Lower lobe of right lung (tissue), 2 donors: ENCODE measurements at regions not wholly inside any gene's neighbourhood (a gene's known extent, or its start where the extent isn't known, plus 50 kb on each side); places are given as distances from the start of the nearest gene placed in this dataset.
A peak's percentile ranks its signal among the peaks of the same experiment; 100 is the strongest.
"Not testable (repeated sequence)": the region's sequence is repeated elsewhere in the genome, so short reads cannot be mapped to it uniquely, and the experiment has no call there.

Experiments
- ATAC-seq, 2 donors: fragments of 200-7000 bp; cut with Tn5 transposase; one replicate each; pipeline ENCODE4 v1.9.1; 2020 to 2022; ENCODE audit warnings: mild to moderate bottlenecking in 2 of 2, moderate library complexity in 2 of 2
- DNase-seq: peaks from one replicate; pipeline ENCODE4 v3.0.0-alpha.2; 2020
- H3K27ac ChIP-seq: fragments of 200-600 bp; one replicate; pipeline ENCODE4 v1.8.0; 2022
- H3K27me3 ChIP-seq: fragments of 200-600 bp; one replicate; pipeline ENCODE4 v1.8.0; 2022; ENCODE audit warnings: low read depth
- H3K36me3 ChIP-seq: fragments of 200-600 bp; one replicate; pipeline ENCODE4 v1.8.0; 2022; ENCODE audit warnings: mild to moderate bottlenecking
- H3K4me1 ChIP-seq: fragments of 200-600 bp; one replicate; pipeline ENCODE4 v1.8.0; 2022
- H3K4me3 ChIP-seq: fragments of 200-600 bp; one replicate; pipeline ENCODE4 v1.8.0; 2022; ENCODE audit warnings: mild to moderate bottlenecking
- H3K9me3 ChIP-seq: fragments of 200-600 bp; one replicate; pipeline ENCODE4 v1.8.0; 2022
- intact Hi-C: fragments of 100-400 bp; cut with DNase I; formaldehyde crosslinking; loops from one replicate; pipeline ENCODE4 v1.11.0; 2022
- TF ChIP-seq, protein P1 (sequence below): fragments of 200-600 bp; IDR thresholded peaks from one replicate; pipeline ENCODE4 v1.8.0; 2022; ENCODE audit warnings: antibody characterized with exemption, mild to moderate bottlenecking
- donor health status: DM: no; HTN: yes; CAD: no; lungs with severe emphysema.

DNA sequence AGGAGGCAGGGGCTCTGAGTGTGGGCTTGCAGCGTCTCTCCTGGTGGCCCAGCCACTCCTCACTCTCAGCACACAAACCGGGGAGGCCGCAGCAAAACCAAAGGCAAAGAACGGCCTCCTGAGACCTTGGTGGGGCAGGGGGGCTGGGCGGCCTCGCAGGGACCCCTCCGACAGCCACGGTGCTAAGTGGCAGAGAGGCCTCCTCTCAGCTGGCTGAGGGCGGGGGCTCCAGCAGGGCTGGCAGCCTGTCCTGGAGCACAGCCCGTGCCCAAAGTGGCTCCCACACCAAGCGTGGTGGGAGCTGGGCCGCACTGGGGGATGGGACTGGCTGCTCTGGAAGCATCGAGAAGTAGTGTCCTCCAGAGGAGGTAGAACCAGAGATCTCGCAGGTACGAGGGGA lies 334.4 kb downstream of the QKI start:
- Histone ChIP-seq H3K27me3 (no peaks in the 10 kb centered on the region), H3K4me1 (no peaks in the 10 kb centered on the region), H3K27ac (no peak overlapping the region), H3K9me3 (no peaks in the 10 kb centered on the region), H3K36me3 (no peaks in the 10 kb centered on the region), H3K4me3 (no peak overlapping the region)
- intact Hi-C loops = no loop called here
- no peak for DNase-seq
- TF ChIP-seq, protein P1, sequence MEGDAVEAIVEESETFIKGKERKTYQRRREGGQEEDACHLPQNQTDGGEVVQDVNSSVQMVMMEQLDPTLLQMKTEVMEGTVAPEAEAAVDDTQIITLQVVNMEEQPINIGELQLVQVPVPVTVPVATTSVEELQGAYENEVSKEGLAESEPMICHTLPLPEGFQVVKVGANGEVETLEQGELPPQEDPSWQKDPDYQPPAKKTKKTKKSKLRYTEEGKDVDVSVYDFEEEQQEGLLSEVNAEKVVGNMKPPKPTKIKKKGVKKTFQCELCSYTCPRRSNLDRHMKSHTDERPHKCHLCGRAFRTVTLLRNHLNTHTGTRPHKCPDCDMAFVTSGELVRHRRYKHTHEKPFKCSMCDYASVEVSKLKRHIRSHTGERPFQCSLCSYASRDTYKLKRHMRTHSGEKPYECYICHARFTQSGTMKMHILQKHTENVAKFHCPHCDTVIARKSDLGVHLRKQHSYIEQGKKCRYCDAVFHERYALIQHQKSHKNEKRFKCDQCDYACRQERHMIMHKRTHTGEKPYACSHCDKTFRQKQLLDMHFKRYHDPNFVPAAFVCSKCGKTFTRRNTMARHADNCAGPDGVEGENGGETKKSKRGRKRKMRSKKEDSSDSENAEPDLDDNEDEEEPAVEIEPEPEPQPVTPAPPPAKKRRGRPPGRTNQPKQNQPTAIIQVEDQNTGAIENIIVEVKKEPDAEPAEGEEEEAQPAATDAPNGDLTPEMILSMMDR = no peak
- no peak for ATAC-seq

DNA sequence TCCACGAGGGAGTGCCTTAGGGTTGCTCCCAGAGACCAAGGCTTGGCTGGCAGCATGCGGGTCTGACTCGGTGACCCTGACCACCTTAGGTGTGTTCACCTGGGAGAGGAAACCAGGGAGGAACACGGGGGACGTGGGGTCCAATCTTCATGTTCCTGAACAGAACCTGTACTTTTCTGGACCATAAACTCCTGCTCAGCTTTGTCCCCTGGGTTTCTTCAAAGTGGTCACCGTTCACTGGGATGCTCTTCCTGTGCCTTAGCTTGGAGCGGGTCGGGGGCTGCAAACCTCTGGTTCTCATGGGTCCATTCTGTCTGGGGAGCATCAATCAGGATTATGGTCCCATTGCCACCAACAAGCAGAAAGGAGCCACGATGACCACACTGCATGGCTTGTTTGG lies 333.5 kb downstream of the QKI start:
- Histone ChIP-seq H3K27me3 (no peaks in the 10 kb centered on the region), H3K4me3 (no peak overlapping the region), H3K36me3 (no peaks in the 10 kb centered on the region), H3K9me3 (no peaks in the 10 kb centered on the region), H3K4me1 (no peaks in the 10 kb centered on the region), H3K27ac (no peak overlapping the region)
- no peak for ATAC-seq
- no peak for DNase-seq
- TF ChIP-seq, protein P1 = no peak
- intact Hi-C loops = no loop called here

DNA sequence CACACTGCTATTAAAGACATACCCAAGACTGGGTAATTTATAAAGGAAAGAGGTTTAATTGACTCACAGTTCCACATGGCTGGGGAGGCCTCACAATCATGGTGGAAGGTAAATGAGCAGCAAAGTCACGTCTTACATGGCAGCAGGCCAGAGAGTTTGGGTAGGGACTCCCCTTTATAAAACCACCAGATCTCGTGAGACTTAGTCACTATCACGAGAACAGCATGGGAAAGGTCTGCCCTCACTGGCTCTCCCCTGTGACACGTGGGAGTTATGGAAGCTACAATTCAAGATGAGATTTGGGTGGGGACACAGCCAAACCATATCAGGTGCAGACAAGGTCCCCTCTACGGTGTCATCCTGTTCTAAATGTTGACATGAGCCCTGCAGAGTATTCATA lies 332.5 kb downstream of the QKI start:
- ATAC-seq, H3K27ac ChIP-seq, intact Hi-C loops, DNase-seq, H3K4me1 ChIP-seq, H3K27me3 ChIP-seq, H3K36me3 ChIP-seq, H3K4me3 ChIP-seq, H3K9me3 ChIP-seq: not testable (repeated sequence)

DNA sequence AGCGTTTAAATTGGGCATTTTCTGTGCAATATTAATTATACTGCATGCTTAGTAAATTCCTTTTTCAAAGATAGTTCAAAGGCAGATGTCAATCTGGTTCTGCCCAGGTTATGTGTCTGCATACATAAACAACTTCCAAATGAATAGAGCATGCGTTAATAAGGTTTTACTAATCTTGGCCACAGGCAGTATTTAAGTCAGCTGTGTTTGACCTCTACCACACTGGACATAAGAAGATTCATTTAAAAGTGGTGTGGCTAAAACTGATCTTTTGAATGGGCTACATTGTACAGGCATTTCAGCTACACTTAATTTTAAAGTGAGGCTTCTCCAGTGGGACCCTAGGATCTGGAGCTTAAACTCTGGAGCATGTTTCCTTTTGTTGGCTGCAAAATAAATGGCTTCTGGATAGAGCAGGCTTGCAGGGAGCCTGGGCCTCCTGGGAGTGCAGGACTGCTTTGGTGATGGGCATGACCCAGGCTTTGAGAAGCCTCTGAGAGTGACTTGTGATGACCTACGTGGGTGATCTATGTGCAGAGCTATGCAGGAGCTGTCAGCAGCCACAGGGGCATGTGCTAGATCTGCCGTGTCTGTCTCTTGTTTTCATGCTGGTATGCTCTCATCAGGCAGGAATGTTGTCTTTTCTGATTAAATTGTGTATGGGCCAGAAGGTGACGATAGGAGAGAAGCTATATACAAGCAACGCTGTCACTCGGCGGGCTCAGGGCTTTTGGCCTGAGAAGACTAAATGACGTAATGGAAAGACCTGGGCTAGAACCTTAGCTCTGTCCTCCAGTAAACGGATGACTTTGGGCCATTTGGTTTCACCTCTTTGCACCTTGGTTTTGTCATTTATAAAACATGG lies 331.2 kb downstream of the QKI start:
- ATAC-seq (peak; percentile 26 to 64), DNase-seq (no peak)
- H3K9me3 ChIP-seq = no peaks in the 10 kb centered on the region
- TF ChIP-seq, protein P1 = no peak
- no peaks in the 10 kb centered on the region for H3K27me3 ChIP-seq
- H3K4me1 ChIP-seq = no peaks in the 10 kb centered on the region
- intact Hi-C loops = no loop called here
- H3K4me3 ChIP-seq = no peak overlapping the region
- no peak overlapping the region for H3K27ac ChIP-seq
- no peaks in the 10 kb centered on the region for H3K36me3 ChIP-seq

DNA sequence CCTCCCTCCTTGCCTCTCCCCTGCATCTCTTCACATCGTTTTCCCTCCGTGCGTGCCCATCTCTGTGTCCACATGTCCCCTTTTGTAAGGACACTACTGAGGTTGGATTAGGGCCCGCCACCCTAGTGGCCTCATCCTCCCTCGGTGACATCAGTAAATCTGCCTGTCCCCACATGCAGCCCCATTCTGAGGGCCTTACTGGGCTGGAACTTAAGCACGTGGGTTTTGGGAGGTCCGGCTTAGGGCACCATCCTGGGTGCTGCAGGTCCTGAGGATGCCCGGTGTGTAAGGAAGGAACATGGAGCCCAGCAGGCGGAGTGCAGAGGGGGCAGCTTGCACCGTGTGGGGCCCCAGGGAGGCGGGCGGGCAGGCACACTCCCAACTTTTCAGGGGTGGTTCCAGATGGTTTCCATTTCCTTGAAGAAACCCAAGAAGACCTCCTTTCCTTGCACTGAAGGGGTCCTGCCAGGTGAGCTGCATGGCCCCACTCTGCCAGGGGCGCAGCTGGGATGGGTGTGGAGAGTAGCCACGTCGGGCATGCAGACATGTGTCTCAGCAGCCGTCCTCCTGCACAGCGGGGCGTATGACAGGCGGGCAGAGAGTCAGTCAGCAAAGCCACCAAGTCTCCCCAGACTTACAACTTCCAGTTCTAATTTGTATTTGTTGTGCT lies 329.9 kb downstream of the QKI start:
- Histone ChIP-seq H3K4me3 (no peak overlapping the region), H3K27ac (no peak overlapping the region), H3K4me1 (no peaks in the 10 kb centered on the region), H3K27me3 (no peaks in the 10 kb centered on the region), H3K36me3 (no peaks in the 10 kb centered on the region), H3K9me3 (no peaks in the 10 kb centered on the region)
- no peak for ATAC-seq
- no peak for DNase-seq
- intact Hi-C loops = no loop called here
- TF ChIP-seq, protein P1 = no peak

DNA sequence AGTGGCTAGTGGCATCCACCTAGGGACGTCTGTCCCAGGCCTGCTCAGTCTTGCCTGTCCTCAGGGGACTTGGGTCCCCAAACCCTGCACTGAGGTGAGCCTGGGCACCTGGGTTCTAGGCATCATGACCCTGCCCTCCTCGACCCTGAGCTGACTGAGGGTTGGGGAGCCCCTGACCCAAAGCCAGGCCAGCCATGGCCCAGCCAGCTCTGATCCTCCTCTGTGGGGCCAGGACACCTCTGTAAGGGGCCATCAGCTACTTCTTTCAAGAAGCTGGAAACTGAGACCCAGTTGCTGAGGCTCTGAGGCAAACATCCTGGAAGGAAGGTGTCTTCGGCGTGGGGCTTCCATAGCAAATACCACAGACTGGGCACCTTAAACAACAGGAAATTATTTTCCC lies 329.3 kb downstream of the QKI start:
- TF ChIP-seq, protein P1 = no peak
- Histone ChIP-seq H3K4me3 (no peak overlapping the region), H3K27ac (no peak overlapping the region), H3K9me3 (no peaks in the 10 kb centered on the region), H3K4me1 (no peaks in the 10 kb centered on the region), H3K27me3 (no peaks in the 10 kb centered on the region), H3K36me3 (no peaks in the 10 kb centered on the region)
- DNase-seq = no peak
- intact Hi-C loops = no loop called here
- ATAC-seq = no peak
